CD1c-positive myeloid dendritic cell (primary cell): ENCODE measurements at regions not wholly inside any gene's neighbourhood (a gene's known extent, or its start where the extent isn't known, plus 50 kb on each side); places are given as distances from the start of the nearest gene placed in this dataset.
"Not testable (repeated sequence)": the region's sequence is repeated elsewhere in the genome, so short reads cannot be mapped to it uniquely, and the experiment has no call there.

Experiments used
- DNase-seq: peaks from one replicate; pipeline ENCODE4 v3.0.0-alpha.2; 2016; ENCODE audit errors: extremely low spot score

DNA sequence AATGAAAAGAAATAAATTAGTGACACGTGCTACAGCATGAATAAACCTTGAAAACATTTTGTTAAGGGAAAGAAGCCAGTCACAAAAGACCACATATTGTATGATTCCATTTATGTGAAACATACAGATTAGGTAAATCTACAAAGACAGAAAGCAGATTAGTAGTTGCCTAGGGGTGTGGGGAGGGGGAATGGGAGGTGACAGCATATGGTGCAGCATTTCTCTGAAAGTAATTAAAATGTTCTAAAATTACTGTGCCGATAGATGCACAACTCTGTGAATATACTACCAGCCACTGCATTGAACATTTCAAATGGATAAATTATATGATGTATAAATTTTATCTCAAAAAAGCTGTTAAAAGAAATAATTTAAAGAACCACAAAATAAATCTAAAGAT is 161.0 kb downstream of the TRIB2 start:
- no peak for DNase-seq

- DNase-seq, result no peak
Observed at GRCh38 chr2:12879649-12880048, 162.9 kb downstream of the TRIB2 start.

GRCh38 chr2:12881952-12882351 is 165.2 kb downstream of the TRIB2 start:
- no peak for DNase-seq

- no peak for DNase-seq
Observed at GRCh38 chr2:12882393-12882792, 165.7 kb downstream of the TRIB2 start.

DNA sequence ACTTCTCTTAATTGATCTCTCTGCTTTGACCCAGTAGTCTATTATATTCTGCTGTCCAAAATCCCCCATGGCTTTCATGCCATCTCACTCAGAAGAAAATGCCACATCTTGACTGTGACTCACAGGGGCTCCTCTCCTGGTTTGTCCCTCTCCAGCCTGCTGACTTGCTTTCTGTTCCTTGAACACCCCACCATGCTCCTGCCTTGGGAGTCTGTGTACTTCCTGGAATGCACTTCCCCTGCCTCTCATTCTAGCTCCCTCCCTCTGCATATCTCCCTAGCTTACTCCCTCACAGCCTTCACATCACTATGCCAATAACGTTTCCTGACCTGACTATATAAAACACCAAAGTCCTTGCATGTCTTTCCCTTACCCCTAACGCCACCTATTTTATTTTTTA is 167.2 kb downstream of the TRIB2 start:
- DNase-seq, result no peak

GRCh38 chr2:12884713-12885282 is 168.1 kb downstream of the TRIB2 start:
- peak; percentile 3 for DNase-seq

- DNase-seq, result no peak
Observed at GRCh38 chr2:12890066-12890465, 173.3 kb downstream of the TRIB2 start.

- DNase-seq, result no peak
Observed at GRCh38 chr2:12890481-12890991, 173.8 kb downstream of the TRIB2 start.

- peak; percentile 2 for DNase-seq
Observed at GRCh38 chr2:12895017-12895416, 178.3 kb downstream of the TRIB2 start.

DNA sequence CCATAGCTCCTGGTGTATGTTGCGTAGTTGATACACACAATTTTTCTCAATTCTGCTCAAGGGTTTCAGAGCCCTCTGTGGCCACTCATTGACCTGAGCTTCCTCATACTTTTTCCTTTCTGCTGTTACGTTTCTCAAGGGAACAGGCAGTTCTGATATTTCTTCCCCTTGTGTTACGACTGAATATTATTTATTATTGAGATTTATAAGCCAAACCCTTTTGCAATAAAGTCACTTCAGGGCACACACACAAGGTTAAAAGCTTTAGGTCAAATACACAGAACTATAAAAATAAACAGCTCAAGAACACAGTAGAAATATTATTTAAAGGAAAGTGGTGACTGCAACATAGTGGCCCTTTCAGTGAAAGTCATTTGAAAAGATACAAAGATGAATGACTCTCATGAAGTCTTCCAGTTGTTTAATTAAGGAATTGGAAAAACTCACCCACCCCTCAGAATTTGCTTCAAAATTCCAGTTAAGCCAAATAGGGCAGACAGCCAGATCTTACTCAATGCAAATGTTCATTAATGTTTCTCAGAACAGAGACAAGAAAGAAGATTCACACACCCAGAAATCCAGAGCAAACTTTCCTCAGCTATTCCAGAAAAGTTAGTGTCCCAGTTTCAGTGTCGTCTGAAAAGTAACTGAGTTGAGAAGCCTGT is 179.7 kb downstream of the TRIB2 start:
- no peak for DNase-seq

DNA sequence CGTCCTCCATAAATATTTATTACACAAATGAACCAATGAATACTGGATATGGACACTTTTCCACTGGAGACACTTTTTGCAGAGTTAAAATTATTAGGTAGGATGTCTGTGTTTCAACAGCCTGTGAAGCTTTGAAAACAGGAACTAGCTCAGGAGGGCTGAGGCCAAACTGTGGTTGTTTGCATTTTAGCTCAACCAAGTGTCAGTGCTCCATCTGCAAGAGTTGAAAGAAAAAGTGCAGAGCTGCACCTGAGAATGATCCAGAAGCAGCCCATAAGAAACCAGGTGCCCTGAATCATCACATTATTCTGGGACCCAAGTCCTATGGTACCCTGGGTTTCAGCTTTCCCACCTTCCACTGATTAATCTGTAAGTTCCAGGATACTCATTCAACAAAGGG is 180.4 kb downstream of the TRIB2 start:
- DNase-seq, result no peak

DNA sequence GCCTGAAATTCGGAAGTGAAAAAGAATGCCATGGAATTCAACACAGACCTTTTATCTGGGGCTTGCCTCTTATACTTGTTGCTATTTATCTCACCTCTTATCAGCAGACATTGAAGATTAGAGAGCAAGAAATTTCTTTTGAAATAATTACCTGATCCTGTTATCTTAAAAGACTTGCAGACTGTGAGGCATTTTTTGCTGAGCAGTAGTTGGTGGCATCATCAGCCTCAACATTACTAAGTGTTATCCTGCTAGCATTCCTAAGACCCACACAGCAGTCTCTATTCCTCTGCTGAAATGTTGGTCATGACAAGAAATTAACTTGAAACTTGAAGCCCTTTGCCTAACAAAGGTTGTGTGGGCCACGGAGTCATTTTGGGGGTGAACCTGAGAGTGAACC is 186.5 kb downstream of the TRIB2 start:
- no peak for DNase-seq

DNA sequence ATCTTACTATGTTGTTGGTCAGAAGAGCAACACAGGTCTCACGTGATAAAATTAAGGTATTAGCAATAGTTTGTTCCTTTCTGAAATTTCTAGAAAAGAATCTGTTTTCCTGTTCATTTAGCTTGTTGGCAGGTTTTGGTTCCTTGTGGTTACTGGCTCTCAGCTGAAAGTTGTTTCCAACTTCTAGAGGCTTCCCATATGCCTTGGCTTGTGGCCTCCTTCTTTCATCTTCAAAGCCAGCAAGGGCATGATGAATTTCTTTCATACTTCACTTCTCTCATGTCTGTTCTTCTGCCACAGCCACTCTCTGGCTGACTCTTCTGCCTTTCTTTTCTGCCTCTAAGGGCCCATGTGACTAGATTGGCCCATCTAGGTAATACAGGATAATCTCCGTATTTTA is 193.7 kb downstream of the TRIB2 start:
- no peak for DNase-seq

DNA sequence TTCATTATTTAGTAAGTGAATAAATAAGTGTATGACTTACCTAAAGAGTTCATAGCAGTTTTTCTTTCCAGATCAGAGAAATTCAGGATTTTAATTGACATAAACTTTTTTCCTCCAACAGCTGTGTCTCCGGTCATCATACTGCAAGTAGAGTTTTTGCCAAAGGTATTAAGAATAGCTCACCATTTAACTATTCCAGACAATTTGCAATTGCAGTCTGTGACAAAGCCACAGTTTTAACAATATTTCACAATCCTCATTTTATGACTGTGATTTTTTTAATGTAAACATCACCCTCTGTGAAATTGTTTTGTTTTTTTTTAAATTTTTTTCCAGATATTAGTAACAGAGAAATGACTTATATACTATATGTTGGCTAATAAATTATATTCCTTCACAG is 199.1 kb downstream of the TRIB2 start:
- no peak for DNase-seq

GRCh38 chr2:12918138-12918834 is 201.6 kb downstream of the TRIB2 start:
- no peak for DNase-seq

DNA sequence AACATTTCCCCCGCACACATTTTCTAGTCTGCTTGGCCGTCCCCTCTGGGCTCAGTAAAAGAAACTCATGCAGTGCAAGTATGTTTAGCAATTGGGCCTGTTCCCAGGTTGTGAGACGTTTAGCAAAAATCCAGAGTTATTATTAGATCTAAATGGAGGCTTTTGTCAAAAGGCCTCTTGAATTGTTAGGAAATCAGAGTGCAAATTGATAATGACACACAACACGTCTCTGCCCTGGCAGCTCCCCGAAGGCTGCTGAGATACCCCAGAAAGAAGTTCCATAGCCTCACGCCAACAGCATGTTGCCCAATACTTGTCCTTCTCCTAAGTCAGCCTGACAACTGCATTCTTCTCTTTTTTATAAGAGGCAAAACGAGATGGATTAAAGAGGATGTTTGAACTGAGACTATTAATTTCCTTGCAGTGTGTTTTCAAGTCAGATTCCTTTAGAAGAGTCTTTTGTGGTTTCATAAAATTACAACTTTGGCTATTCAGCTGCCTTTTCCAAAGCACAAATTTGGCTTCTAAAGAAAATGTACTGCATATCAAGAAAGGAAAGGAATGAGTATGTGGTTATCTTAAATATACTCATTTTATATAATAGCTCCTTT is 202.2 kb downstream of the TRIB2 start:
- no peak for DNase-seq

- no peak for DNase-seq
Observed at GRCh38 chr2:12921321-12921720, 204.6 kb downstream of the TRIB2 start.

- no peak for DNase-seq
Observed at GRCh38 chr2:12923907-12924610, 207.3 kb downstream of the TRIB2 start.

DNA sequence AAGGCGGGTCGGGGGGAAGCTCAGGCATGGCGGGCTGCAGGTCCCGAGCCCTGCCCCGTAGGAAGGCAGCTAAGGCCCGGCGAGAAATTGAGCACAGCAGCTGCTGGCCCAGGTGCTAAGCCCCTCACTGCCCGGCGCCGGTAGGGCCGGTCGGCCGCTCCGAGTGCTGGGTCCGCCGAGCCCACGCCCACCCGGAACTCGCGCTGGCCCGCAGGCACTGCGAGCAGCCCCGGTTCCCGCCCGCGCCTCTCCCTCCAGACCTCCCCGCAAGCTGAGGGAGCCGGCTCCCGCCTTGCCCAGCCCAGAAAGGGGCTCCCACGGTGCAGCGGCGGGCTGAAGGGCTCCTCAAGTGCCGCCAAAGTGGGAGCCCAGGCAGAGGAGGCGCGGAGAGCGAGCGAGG is 209.9 kb downstream of the TRIB2 start:
- DNase-seq, result not testable (repeated sequence)

DNA sequence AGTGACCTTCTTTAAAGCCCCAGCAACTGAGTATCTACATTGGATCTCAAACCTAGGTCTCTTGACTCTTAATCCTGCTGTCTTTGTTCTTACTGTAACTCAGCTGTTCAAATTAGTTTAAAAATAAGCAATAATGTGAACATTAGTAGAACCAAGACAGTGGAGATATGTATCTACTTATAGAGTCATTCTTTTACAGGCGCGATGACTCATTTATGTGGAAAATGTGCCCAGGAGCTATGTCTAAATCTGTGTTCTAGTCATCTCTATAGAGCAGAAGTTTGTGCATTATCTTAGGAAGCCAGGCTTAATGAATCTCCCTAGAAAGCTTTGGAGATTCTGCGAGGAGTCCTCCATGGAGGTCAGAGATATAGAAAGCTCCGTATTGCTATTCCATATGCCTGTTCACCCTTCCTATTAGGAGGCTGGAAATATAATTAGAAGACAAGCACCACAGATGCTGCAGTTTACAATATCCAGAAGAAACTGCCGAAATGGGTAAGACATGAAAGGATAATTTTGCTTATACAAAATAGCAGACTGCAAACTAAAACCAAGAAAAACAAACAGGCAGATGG is 211.6 kb downstream of the TRIB2 start:
- no peak for DNase-seq

DNA sequence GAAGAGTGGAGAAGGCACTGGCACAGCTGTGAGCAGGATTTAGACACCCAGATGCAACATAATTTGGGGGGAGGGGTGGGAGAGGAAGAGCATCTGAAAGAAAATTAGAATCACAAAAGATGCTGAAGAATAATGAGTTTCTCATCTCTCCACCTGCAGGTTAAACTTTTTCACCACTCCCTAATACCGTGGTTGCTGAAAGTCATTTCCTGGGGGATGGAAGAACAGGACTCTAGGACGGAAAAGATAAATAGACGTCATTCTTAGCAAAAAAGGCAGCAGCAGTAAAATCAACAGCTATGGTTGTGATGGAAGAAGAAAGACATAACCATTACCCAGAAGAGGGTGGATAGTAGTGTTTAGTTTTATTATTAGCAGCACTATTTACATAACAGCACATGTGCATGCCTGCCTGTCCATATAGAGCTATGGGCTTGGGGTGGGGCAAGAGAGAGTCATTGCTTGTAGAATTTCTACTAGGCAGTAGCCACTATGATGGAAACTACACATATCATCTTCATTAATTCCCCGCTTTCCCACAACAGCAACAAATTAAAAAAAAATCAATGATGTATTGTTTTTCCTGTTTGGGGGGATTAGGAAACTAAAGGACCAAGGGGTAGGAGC is 212.2 kb downstream of the TRIB2 start:
- no peak for DNase-seq
